Body of pancreas (tissue), 4 donors: ENCODE measurements at regions not wholly inside any gene's neighbourhood (a gene's known extent, or its start where the extent isn't known, plus 50 kb on each side); places are given as distances from the start of the nearest gene placed in this dataset.

Source experiments
- ATAC-seq: fragments of 150-250 bp; one replicate; pipeline ENCODE4 v1.9.1; 2016
- DNase-seq, 4 donors: peaks; one replicate each; pipeline ENCODE4 v3.0.0-alpha.2; 2019
- H3K27ac ChIP-seq, 4 donors: fragments of 200-600 bp; sonication (generic); 1 replicate in 3 of 4; 2 replicates in 1 of 4; pipeline versions ENCODE4 v1.5.1 to v1.6.1; 2016 to 2019; ENCODE audit warnings: mild to moderate bottlenecking in 1 of 4, mixed read lengths in 1 of 4, moderate library complexity in 1 of 4
- H3K27me3 ChIP-seq, 2 donors: fragments of 200-600 bp; sonication (generic); one replicate each; pipeline ENCODE4 v1.6.0; 2016; ENCODE audit warnings: mild to moderate bottlenecking in 1 of 2
- H3K36me3 ChIP-seq, 2 donors: fragments of 200-600 bp; sonication (generic); replicated peaks in 1 of 2; 2 replicates each; pipeline ENCODE4 v1.5.1; 2016; ENCODE audit warnings: low read depth in 2 of 2; ENCODE audit not compliant: insufficient read depth in 1 of 2
- H3K4me1 ChIP-seq: fragments of 200-600 bp; sonication (generic); one replicate; pipeline ENCODE4 v1.6.0; 2016
- H3K4me3 ChIP-seq, 2 donors: fragments of 200-600 bp; sonication (generic); 1 replicate in 1 of 2; 2 replicates in 1 of 2; pipeline ENCODE4 v1.5.1; 2016 to 2019
- H3K9me3 ChIP-seq, 3 donors: fragments of 200-600 bp; sonication (generic); 1 replicate in 2 of 3; 2 replicates in 1 of 3; pipeline ENCODE4 v1.5.1; 2016
- CTCF ChIP-seq, 7 experiments: fragments of 450-650 bp in 4 of 7; fragments of 200-600 bp in 3 of 7; sonication (generic) in 3 of 7; IDR thresholded peaks; one replicate each; pipeline ENCODE4 v1.5.1; 2016 to 2019; ENCODE audit warnings: antibody characterized with exemption in 7 of 7
- POLR2A ChIP-seq, 3 donors: fragments of 450-650 bp; IDR thresholded peaks; one replicate each; pipeline ENCODE4 v1.6.1; 2016; ENCODE audit warnings: antibody characterized with exemption in 3 of 3, mild to moderate bottlenecking in 2 of 3
- WGBS, 2 donors: methylation state at CpG; one replicate each; pipeline ENCODE4 v1.1.5; 2017; 5-methylcytosine and 5-hydroxymethylcytosine counted together
- intact Hi-C: fragments of 100-400 bp; cut with DNase I; formaldehyde crosslinking; loops from one replicate; pipeline ENCODE4 v1.15.1; 2023

DNA sequence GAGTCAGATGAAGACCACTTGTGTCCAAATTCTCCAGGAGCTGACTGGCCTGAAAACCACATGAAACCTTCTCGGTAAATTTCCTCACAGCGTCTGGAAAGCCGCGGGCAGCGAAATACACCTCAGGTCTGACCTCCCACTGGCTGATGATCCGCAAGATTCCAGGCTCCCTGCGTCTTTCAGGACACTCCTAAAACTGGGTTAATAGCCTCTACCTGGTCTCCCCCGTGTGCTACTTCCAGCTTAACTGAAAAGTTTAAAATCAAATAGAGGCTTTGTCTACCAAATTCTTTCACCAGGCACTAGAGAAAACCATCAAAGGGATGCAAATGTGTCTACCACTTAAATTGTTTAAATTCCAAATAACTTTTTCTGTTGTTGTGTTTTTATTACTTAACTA lies 312.6 kb downstream of the DRD1 start:
- Histone ChIP-seq H3K36me3 (no peaks in the 10 kb centered on the region), H3K4me1 (no peaks in the 10 kb centered on the region), H3K4me3 (no peak overlapping the region), H3K27me3 (no peaks in the 10 kb centered on the region), H3K9me3 (no peaks in the 10 kb centered on the region), H3K27ac (no peak overlapping the region)
- TF ChIP-seq POLR2A (IDR thresholded peaks at IDR 0.05) (no peak), CTCF (IDR thresholded peaks at IDR 0.05) (no peak)
- intact Hi-C loops: no loop called here
- WGBS, 2 donors: 29 to 39% methylated on average over 8 of the region's 8 CpGs
- ATAC-seq: no peak
- no peak for DNase-seq

DNA sequence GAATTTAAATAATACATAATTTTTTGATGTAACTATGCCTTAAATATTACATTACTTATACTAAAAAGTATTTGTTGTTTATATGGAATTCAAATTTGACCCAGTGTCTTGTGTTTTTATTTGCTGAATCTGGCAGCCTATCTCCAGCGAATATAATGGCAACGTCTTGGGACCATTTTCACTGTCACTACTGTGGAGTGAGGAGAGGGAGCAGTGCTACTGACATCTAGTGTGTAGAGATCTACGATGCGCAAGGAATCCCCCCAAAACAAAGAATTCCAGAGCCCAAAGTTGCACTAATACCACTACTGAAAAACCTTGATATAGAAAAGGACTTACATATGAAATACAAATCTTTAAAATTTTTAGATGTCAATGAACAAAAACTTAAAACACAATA lies 314.4 kb downstream of the DRD1 start:
- no peaks in the 10 kb centered on the region for H3K4me1 ChIP-seq
- DNase-seq (no peak), ATAC-seq (no peak)
- WGBS, 2 donors: 64 to 76% methylated on average over 4 of the region's 4 CpGs
- H3K4me3 ChIP-seq: no peak overlapping the region
- intact Hi-C loops: no loop called here
- no peaks in the 10 kb centered on the region for H3K27me3 ChIP-seq
- no peaks in the 10 kb centered on the region for H3K9me3 ChIP-seq
- H3K27ac ChIP-seq: no peak overlapping the region
- TF ChIP-seq CTCF (IDR thresholded peaks at IDR 0.05) (no peak), POLR2A (IDR thresholded peaks at IDR 0.05) (no peak)
- no peaks in the 10 kb centered on the region for H3K36me3 ChIP-seq

GRCh38 chr5:175129121-175129520 lies 314.9 kb downstream of the DRD1 start:
- Histone ChIP-seq H3K4me1 (no peaks in the 10 kb centered on the region), H3K27ac (no peak overlapping the region), H3K4me3 (no peak overlapping the region), H3K27me3 (no peaks in the 10 kb centered on the region), H3K36me3 (no peaks in the 10 kb centered on the region), H3K9me3 (no peaks in the 10 kb centered on the region)
- intact Hi-C loops: no loop called here
- 65 to 71% methylated on average over 4 of the region's 4 CpGs for WGBS, 2 donors
- DNase-seq: no peak
- TF ChIP-seq POLR2A (IDR thresholded peaks at IDR 0.05) (no peak), CTCF (IDR thresholded peaks at IDR 0.05) (no peak)
- no peak for ATAC-seq

- DNase-seq (no peak), ATAC-seq (no peak)
- Histone ChIP-seq H3K9me3 (no peaks in the 10 kb centered on the region), H3K27ac (no peak overlapping the region), H3K4me3 (no peak overlapping the region), H3K36me3 (no peaks in the 10 kb centered on the region), H3K4me1 (no peaks in the 10 kb centered on the region), H3K27me3 (no peaks in the 10 kb centered on the region)
- intact Hi-C loops: no loop called here
- 80 to 83% methylated on average over 5 of the region's 5 CpGs for WGBS, 2 donors
- no peak for TF ChIP-seq CTCF (IDR thresholded peaks at IDR 0.05)
- TF ChIP-seq POLR2A (IDR thresholded peaks at IDR 0.05): no peak
Measured at GRCh38 chr5:175124821-175125220, 319.2 kb downstream of the DRD1 start.

DNA sequence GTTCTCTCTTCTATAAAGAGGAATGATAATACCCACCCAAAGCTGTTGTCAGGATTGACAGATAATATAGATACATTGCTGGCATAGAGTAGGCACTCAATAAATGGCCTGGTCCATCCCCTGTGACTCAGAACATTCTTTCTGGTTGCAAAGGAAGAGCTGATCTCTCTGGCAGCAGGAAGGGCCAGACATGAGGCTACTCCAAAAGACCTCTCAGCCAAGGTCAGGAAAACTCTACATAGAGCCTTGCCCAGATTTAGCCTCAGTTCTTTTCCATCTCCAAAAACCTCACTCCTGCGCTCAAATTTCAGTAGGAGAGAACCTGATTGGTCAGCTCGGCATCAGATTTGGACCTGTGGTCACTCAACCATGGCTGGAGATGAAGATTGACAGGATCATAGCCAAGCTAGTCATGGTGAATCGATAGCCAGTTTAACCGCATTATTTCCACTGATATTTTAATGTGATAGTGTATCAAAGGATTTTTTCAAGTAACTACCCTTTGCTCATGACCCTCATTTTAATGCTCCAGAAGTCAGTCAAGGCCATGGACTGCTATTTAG lies 319.6 kb downstream of the DRD1 start:
- intact Hi-C loops: no loop called here
- Histone ChIP-seq H3K4me3 (no peak overlapping the region), H3K4me1 (no peaks in the 10 kb centered on the region), H3K27ac (no peak overlapping the region), H3K36me3 (no peaks in the 10 kb centered on the region), H3K9me3 (no peaks in the 10 kb centered on the region), H3K27me3 (no peaks in the 10 kb centered on the region)
- DNase-seq (no peak), ATAC-seq (no peak)
- WGBS, 2 donors: 73 to 95% methylated on average over 4 of the region's 4 CpGs
- no peak for TF ChIP-seq CTCF (IDR thresholded peaks at IDR 0.05)
- no peak for TF ChIP-seq POLR2A (IDR thresholded peaks at IDR 0.05)
